Left ventricle myocardium inferior (tissue), 1 donor: ENCODE measurements at regions not wholly inside any gene's neighbourhood (a gene's known extent, or its start where the extent isn't known, plus 50 kb on each side); places are given as distances from the start of the nearest gene placed in this dataset.

ENCODE experiments used
- DNase-seq: peaks from one replicate; pipeline ENCODE4 v3.0.0-alpha.2; 2020
- H3K27ac ChIP-seq: fragments of 200-600 bp; replicated peaks from 2 replicates; pipeline ENCODE4 v1.8.0; 2021
- H3K27me3 ChIP-seq: fragments of 200-600 bp; 2 replicates; pipeline ENCODE4 v1.8.0; 2021; ENCODE audit warnings: low read depth
- H3K36me3 ChIP-seq: fragments of 200-600 bp; 2 replicates; pipeline ENCODE4 v1.8.0; 2021
- H3K4me1 ChIP-seq: fragments of 200-600 bp; 2 replicates; pipeline ENCODE4 v1.8.0; 2021
- H3K4me3 ChIP-seq: fragments of 200-600 bp; 2 replicates; pipeline ENCODE4 v1.8.0; 2021; ENCODE audit warnings: mild to moderate bottlenecking, moderate library complexity
- H3K9me3 ChIP-seq: fragments of 200-600 bp; replicated peaks from 2 replicates; pipeline ENCODE4 v1.8.0; 2021
- CTCF ChIP-seq: fragments of 200-600 bp; IDR thresholded peaks from 2 replicates; pipeline ENCODE4 v1.8.0; 2021; ENCODE audit warnings: antibody characterized with exemption, mild to moderate bottlenecking, borderline replicate concordance
- intact Hi-C: fragments of 100-400 bp; cut with micrococcal nuclease; formaldehyde crosslinking; loops from one replicate; pipeline ENCODE4 v1.11.0; 2022
- donor health status: DM: no; HTN: yes; CAD: no; lungs with severe emphysema.

- H3K27me3 ChIP-seq, result no peaks in the 10 kb centered on the region
- no peak overlapping the region for H3K27ac ChIP-seq
- H3K36me3 ChIP-seq, result no peaks in the 10 kb centered on the region
- DNase-seq, result no peak
- H3K9me3 ChIP-seq, result no peaks in the 10 kb centered on the region
- H3K4me1 ChIP-seq, result peaks cover 17% of the 10 kb centered on the region
- TF ChIP-seq CTCF, result no peak
- intact Hi-C loops, result no loop called here
- no peak overlapping the region for H3K4me3 ChIP-seq
These were observed 240.5 kb downstream of the GADD45G start for GRCh38 chr9:89845321-89845720.

GRCh38 chr9:89845862-89846261 lies 241.1 kb downstream of the GADD45G start:
- TF ChIP-seq CTCF, result no peak
- H3K27me3 ChIP-seq, result no peaks in the 10 kb centered on the region
- H3K4me1 ChIP-seq, result peaks cover 22% of the 10 kb centered on the region
- no peak overlapping the region for H3K27ac ChIP-seq
- H3K36me3 ChIP-seq, result no peaks in the 10 kb centered on the region
- intact Hi-C loops, result no loop called here
- no peaks in the 10 kb centered on the region for H3K9me3 ChIP-seq
- H3K4me3 ChIP-seq, result no peak overlapping the region
- no peak for DNase-seq

- H3K4me1 ChIP-seq, result peaks cover 15% of the 10 kb centered on the region
- no peak for DNase-seq
- intact Hi-C loops, result no loop called here
- TF ChIP-seq CTCF, result no peak
- H3K4me3 ChIP-seq, result no peak overlapping the region
- H3K27ac ChIP-seq, result no peak overlapping the region
- no peaks in the 10 kb centered on the region for H3K9me3 ChIP-seq
- H3K36me3 ChIP-seq, result no peaks in the 10 kb centered on the region
- no peaks in the 10 kb centered on the region for H3K27me3 ChIP-seq
These were observed 243.5 kb downstream of the GADD45G start for GRCh38 chr9:89848060-89849040.

- intact Hi-C loops, result no loop called here
- H3K36me3 ChIP-seq, result no peaks in the 10 kb centered on the region
- H3K4me3 ChIP-seq, result no peak overlapping the region
- no peak for TF ChIP-seq CTCF
- no peak for DNase-seq
- H3K27me3 ChIP-seq, result no peaks in the 10 kb centered on the region
- H3K9me3 ChIP-seq, result no peaks in the 10 kb centered on the region
- H3K4me1 ChIP-seq, result peaks cover 15% of the 10 kb centered on the region
- H3K27ac ChIP-seq, result no peak overlapping the region
These were observed 244.3 kb downstream of the GADD45G start for GRCh38 chr9:89849096-89849495.

- H3K4me3 ChIP-seq, result no peak overlapping the region
- no peak for TF ChIP-seq CTCF
- peaks cover 15% of the 10 kb centered on the region for H3K4me1 ChIP-seq
- intact Hi-C loops, result no loop called here
- H3K36me3 ChIP-seq, result no peaks in the 10 kb centered on the region
- H3K9me3 ChIP-seq, result no peaks in the 10 kb centered on the region
- H3K27ac ChIP-seq, result no peak overlapping the region
- H3K27me3 ChIP-seq, result no peaks in the 10 kb centered on the region
- DNase-seq, result no peak
These were observed 245.3 kb downstream of the GADD45G start for GRCh38 chr9:89850153-89850552.
